ENCODE measurements at regions not wholly inside any gene's neighbourhood (a gene's known extent, or its start where the extent isn't known, plus 50 kb on each side); places are given as distances from the start of the nearest gene placed in this dataset.

DNA sequence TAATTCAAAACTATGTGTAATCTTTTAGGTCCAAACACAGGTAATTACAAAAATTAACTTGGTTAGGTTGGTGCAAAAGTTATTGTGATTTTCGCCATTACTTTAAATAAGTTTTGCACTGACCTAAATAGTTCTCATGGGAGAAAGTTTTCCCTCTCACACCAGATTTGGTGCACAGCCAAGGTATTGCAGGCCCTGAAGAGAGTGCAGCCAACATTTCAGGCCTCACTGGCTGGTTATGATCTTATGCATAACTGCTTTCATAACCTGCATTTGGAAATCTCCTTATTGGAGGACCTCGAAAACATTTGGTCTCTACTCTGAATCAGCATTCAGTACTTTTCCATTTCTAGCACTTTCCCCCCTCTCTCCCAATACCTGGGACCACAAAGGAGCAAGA lies 993.1 kb upstream of the MANEA start:
- TF ChIP-seq, protein P1, sequence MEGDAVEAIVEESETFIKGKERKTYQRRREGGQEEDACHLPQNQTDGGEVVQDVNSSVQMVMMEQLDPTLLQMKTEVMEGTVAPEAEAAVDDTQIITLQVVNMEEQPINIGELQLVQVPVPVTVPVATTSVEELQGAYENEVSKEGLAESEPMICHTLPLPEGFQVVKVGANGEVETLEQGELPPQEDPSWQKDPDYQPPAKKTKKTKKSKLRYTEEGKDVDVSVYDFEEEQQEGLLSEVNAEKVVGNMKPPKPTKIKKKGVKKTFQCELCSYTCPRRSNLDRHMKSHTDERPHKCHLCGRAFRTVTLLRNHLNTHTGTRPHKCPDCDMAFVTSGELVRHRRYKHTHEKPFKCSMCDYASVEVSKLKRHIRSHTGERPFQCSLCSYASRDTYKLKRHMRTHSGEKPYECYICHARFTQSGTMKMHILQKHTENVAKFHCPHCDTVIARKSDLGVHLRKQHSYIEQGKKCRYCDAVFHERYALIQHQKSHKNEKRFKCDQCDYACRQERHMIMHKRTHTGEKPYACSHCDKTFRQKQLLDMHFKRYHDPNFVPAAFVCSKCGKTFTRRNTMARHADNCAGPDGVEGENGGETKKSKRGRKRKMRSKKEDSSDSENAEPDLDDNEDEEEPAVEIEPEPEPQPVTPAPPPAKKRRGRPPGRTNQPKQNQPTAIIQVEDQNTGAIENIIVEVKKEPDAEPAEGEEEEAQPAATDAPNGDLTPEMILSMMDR (IDR thresholded peaks at IDR 0.05), result no peak
- TF ChIP-seq POLR2A (IDR thresholded peaks at IDR 0.05), result no peak
